Kidney glomerular epithelial cell (primary cell): ENCODE measurements at regions not wholly inside any gene's neighbourhood (a gene's known extent, or its start where the extent isn't known, plus 50 kb on each side); places are given as distances from the start of the nearest gene placed in this dataset.
"Not testable (repeated sequence)": the region's sequence is repeated elsewhere in the genome, so short reads cannot be mapped to it uniquely, and the experiment has no call there.

Experiments
- DNase-seq: peaks from one replicate; lab custom pipeline; 2025; lab: John Stamatoyannopoulos, UW

DNA sequence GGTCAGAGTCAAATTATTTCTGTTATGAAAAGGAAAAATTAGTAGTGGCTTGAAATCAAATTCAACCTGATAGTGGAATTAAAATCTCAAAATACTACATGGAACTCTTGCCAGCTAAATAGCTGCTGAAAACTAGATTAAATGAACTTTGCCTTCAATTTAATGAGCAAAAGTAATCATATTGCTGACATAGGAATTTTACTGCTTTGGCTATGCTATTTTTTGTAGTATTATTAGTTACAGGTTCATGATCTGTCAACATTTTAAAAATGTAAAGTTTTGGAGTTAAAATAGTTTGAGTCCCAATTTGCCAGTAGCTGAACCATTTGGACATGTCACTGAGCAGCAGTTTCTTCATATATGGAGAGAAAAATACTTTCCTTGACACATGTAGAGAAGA, 81.4 kb downstream of the RERGL start:
- no peak for DNase-seq

DNA sequence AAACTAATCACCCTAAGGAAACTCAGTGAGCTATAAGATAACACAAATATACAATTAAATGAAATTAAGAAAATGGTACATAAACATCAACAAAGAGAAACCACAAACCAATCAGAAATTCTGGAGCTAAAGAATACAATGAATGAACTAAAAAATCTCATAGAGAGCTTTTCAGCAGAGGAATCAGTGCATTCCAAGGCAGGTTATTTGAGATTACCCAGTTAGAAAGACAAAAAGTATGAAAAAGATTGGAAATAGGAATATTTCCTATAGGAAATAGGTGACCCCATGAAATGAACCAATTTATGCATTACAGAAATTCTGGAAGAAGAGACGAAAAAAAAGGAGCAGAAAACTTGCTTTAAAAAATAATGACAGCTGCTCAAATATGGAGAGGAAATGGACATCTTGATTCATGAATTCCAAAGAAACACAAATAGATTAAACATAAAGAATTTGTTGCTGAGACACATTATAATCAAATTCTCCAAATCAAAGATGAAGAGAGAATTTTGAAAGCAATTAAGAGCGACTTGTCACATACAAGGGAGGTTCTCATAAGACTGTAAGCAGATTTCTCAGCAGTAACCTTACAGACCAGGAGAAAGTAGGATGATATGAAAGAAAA, 90.7 kb downstream of the RERGL start:
- no peak for DNase-seq

DNA sequence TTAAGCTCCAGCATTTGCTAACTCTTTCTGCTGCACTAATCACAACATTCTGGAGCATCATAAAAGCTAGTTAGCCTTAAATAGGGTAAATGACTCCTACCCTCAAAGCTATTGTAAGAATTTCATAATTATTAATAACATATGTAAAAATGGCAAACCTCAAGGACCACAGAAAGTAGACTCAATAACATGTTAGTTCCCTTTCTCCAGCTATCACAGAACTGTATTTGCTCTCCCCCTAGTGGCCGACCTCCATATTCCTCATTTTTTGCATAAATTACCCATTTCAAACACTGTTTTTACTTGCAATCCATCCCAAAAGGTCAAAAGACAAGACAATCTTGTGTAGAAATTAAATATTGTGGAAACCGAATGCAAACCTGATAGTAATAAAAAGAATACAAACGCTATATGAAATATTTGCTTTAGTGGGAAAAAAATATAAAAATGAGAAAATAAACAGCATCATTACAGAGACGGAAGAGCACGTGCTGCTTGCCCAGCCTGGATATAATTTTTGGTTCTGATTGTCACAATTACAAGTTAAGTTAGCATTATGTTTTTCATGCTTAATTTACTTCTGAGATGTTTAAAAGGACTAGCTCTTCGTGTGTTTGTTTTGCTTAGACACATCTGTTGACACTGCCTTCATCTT, 97.9 kb downstream of the RERGL start:
- peak; percentile 43 for DNase-seq

DNA sequence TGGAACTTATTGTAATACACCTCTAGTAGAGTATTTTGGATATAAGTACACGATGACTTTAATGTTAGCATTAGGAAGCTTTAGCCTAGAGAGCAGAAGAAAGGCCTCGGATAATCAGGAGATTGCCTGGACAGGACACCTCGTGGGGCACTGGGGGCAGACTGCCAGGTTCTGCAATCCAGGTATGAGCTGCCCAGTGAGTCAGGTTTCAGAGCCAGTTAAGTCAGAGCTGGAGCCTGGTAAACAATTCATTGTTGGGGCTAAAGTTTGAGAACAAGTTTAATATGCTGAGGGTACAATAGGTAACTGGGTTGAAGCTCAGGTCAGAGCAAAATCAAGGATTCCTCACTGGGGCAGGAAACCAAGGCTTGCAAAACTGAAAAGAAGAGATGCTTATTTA, 107.4 kb downstream of the RERGL start:
- DNase-seq: no peak

DNA sequence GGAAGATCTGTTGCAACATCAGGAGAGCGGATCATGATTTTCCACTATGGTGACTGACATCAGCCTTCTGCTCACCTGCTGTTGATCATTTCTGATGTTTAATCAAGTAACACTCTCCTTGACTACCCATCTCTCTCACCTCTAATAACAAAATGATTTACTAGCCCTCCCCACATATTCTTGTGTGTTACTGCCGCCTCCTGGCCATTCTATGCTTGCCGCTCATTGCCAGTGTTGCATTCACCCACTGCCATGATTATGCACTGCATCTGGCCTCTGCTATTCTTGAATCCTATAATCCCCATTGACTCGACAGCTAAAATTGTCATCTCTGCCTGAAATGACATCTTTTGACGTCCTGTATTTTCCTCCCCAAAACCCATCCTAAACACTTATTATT, 113.8 kb downstream of the RERGL start:
- peak; percentile 31 for DNase-seq

DNA sequence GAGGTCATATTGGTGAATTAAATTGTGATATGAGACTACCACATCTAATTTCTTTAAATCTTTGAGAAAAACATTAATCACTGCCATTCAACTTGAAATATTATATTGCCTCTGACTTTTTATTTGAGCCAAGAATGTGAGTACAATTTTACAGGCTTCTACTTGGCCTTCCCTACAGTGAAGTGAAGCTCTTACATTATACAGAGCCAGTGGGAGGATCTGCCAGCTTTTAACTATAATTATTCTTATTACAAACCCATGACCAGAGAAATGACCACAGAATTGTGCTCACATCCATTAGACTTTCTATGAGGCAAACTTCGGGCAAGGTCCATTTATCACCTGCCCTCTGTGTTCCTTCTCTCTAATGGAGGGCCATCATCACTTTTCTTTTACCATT, 114.2 kb downstream of the RERGL start:
- DNase-seq: no peak

DNA sequence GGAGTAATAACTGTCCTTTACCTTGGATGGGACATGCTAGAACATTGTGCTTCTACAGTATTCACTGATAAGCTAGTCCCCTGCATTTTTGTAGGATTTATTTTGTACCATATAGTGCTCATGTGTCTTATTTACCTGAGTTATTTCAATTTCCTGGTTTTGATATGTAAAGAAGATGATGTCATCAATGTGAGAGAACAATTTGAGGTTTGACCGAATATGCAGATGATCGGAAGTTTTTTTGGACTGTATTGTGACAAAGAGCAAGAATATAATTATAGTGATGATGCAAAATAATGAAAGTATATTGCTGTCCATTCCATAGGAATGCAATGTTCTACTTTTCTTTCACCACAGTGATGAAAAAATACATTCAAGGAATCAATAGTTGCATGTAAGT, 114.8 kb downstream of the RERGL start:
- no peak for DNase-seq

DNA sequence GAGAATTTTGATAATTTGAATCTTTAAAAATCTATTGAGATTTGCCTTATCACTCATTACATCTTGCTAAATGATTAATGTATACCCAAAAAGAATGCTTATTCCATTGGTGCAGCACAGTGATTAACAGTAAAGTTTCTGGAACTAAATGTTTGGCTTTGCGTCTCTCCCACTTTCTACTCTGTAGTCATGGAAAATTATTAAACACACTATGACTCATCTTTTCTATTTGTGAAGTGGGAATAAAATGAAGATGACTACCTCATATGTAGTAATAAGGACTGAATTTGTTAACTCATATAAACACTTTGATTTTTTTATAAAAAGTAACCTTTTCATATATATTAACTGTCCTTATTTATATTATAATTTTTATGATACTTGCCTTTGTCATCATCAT, 118.1 kb downstream of the RERGL start:
- peak; percentile 13 for DNase-seq

DNA sequence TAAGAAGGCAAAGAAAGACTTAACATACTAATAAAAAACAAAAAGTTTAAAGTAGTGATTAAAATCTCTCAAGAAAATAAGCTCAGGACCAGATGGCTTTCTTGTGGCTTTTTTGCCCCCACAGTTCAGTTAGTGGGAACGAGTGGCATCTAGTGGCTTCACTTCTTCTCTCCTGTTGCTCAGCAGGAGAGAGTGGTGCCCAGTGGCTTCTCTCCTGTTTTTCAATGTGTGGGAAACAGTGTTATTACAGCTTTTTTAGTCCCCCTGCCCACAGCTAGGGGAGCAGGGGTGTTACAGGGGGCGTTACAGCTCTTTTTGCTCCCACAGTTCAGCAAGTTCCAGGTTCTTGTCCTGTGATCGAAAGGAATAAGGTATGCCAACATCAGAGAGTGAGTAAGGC, 135.2 kb downstream of the RERGL start:
- DNase-seq: no peak

DNA sequence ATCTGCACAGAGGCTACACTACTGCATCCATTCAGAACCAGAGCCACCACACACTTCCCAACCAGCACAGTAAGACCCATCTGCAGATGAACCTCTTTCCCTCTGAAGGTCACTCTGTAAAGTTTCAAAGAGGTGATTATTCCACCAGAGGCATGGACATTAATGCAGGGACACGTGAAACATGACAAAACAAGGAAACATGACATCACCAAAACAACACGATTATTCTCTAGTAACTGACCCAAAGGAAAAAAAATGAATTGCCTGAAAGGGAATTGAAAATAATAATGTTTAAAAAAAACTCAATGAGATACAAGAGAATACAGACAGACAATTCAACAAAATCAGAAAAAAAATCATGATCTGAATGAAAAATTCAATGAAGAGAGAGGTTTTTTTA, 139.1 kb downstream of the RERGL start:
- DNase-seq: no peak

DNA sequence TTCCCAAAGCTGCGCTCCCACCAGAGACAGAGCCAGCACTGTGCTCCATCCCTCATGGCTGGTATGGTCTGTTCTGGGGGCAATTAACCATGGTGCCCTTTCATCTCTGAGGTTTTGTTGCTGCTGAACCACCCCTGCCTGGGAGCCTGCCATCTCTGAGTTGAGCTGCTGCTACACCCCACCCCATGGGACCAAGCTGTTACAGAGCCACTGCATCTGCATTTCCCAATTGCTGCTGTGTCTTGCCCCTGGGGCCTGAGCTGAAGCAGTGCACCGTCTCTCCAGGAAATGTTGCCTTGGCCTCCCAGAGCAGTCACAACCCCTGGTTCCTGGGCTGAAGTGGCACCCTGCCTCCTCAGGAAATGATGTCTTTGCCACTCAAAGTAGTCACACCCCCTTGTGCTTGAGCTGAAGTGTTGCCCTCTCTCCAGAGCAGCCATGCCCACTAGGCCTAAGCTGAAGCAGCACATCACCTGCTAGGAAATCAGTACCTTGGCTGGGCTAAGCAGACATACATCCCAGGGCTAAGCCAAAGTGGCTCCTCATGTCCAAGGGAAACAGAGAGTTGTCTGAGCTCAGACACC, 140.3 kb downstream of the RERGL start:
- DNase-seq: no peak

DNA sequence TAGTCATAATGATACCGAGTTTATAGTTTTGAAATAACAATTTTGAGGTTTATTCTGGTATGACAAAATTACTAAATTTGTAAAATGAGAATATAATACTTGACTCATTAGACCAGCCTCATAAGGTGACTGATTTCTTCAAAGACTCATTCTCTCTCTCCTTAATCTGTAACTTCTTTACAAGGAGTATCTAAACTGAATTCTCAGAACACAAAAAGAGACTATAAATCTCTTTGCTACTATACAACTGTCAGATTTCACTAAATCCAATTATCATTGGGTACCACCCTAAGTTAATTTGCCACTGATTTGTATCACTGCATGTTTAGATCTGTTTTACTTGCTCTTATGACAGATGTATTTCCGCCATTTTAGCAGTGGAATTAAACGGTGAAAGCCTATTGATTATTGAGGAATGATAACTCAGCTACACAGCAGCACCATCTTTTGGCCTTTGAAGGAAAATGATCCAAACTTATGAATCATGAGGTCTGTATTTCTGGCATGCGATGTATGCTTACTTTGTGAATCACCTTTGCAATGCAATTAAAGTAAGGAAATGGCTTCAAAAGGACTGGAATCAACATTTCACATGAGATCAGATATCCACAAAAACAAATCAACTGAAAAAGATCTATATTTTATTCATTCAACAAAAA, 161.2 kb downstream of the RERGL start:
- DNase-seq: peak; percentile 92

DNA sequence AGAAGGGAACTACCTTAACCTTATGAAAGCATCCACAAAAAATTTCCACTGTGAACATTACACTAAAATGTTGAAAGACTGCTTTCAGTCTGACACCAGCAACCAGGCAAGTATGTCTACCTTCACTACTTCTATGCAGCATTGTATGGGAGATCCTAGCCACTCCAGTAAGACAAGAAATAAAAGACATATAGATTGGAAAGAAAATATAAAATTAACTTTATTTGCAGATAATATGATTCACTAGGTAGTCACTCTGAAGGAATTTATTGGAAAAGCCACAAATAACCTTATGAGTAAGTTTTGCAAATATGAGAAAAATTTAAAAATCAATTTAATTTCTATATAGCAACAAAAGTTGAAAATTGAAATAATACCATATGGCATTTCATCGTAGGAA, 172.0 kb downstream of the RERGL start:
- DNase-seq: no peak

DNA sequence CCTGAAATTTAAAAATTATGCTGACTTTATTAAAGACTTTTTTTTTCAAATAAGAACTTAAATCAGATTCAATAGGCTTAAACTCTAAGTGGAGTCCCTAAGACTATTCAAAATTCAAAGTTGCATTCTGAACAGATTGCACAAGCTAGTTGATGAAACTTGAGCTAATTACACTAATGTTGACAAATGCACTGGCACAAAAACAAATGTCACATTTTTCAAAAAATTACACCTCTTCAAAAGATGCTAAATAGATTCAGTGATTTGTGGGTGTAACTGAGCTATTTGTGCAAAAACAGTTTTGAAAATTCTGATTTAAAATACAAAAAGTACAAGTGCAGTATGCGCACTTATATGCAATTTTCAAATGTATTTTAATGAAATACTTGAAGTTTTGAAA, 205.4 kb downstream of the RERGL start:
- DNase-seq: no peak

DNA sequence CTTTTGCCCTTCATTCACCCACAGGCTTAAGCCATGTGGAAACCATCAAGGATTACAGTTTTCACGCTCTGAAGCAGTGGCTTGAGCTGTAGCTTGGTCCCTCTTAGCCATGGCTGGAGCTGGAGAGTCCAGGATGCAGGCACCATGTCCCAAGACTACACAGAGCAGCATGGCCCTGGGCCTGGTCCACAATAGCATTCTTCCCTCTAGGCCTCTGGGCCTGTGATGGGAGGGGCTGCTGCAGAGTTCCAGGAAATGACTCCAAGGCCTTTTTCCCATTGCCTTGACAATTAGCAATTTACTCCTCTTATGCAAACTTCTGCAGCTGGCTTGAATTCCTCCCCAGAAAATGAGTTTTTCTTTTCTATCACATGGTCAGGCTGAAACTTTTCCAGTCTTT, 211.3 kb downstream of the RERGL start:
- DNase-seq: no peak

DNA sequence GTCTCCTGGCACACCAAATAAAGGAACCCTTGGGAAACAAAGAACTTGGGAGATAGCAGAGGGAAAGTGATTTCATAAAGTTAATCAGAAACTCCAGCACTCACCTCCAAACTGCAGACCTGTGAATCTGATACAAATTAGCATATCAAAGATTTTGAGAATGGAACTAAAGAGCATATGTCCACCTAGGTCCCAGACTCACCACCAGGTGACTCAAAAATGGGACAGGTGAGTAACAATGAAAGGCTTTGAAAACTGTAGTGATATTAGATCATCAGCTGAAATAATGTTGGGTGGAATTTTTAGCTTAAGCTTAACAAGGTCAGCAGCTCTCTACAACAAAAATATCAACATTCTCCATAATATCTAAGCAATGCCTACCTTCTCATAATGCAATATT, 214.8 kb downstream of the RERGL start:
- no peak for DNase-seq

DNA sequence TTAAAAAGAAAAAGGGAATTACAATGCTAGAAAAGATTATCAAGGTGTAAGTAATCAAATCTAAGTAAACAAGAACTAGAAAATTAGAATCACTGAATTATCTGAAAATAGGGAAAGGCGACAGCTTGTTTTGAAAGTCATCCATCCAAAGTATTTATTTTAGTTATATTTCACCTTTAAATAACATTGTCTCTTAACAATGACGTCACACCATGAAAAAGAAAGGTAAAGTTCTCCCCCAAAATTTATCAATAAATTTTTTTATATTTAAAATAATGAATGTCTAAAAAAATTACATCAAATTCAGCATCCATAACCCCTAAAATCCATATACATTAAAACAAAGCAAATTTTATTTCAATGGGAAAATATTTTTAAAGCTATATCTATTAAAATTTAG, 223.2 kb downstream of the RERGL start:
- no peak for DNase-seq

DNA sequence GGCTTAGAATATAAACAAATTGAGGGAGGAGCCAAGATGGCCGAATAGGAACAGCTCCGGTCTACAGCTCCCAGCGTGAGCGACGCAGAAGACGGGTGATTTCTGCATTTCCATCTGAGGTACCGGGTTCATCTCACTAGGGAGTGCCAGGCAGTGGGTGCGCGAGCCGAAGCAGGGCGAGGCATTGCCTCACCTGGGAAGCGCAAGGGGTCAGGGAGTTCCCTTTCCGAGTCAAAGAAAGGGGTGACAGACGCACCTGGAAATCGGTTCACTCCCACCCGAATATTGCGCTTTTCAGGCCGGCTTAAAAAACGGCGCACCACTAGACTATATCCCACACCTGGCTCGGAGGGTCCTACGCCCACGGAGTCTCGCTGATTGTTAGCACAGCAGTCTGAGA, 234.4 kb downstream of the RERGL start:
- DNase-seq: not testable (repeated sequence)

DNA sequence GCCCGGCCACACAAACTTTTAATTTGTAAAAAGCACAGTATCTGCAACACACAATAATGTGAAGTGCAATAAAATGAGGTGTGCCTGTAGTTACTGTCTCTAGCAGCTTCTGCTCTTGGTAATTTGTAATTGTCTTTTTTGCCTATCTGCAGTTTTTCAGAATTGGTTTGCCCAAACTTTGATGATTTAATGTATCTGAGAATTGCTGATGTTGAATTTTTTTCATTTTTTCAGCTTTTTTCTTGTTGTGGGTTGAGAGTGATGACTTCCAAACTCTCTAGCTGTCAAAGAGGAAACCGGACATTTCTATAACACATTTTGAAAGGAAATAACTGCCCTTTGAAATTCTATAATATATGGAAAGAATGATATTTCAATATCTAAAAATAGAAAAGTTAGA, 236.9 kb downstream of the RERGL start:
- DNase-seq: no peak

DNA sequence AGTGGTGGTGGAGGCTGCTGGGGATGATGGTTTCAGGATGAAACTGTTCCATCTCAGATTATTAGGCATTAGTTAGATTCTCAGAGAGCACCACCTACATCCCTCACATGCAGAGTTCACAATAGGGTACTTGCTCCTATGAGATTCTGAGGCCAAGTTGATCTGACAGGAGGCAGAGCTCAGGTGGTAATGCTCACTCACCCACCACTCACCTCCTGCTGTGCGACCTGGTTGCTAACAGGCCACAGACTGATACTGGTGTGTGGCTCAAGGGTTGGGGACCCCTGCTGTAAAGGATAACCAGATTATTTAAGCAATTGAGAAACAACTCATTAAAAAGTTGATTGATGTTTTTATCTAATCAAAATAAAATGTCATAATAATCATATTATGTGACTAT, 248.5 kb downstream of the RERGL start:
- no peak for DNase-seq

DNA sequence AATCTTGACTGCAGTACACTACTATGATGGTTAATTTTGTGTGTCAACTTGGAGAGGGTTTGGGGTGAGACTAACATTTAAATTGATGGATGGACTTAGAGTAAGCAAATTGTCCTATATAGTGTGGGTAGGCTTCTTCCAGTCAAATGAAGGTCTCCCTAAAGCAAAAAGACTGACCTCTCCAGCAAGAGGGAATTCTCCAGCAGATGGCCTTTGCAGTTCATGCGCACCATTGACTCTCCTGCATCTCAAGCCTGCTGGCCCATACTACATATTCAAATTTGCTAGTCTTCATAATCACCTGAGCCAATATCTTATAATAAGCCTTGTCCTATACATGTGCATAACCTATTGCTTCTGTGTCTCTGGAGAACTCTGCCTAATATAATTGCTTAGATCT, 260.2 kb downstream of the RERGL start:
- no peak for DNase-seq

DNA sequence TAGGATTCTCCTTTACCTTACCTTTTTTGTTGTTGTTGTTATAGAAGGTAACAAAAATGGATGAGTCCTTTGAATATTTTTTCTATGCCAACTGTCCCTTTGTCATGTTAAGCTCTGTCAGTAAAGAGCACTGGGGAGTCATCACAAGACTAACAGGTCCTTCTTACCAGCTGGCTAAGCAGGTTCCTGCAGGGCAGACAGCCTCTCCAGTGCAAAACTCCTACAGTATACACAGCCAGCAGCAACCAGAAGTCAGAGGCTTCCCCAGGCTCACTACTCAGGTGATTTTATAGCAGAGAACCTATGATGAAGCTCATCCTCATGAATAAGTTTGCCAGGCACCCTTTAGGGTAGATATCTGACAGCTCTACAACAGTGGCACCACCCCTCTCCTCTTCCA, 271.1 kb downstream of the RERGL start:
- no peak for DNase-seq

DNA sequence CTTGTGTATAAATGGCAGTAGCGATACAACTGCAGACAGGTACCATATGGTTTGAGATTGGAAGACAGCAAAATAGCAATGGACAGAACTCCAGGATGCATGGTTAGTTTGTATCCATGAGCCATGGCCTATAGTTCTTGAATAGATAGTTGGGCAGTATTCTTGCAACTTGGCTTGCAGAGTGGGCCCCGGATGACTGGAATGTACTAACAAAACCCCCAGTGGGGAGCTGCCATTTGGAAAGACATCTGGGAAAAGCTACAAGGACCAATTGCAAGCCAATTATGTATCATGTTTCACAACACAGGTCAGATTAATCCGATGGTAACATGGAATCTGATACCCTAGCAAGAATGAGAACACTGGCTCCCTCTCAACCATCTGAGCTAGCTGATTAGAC, 279.6 kb downstream of the RERGL start:
- no peak for DNase-seq
